Glomerular visceral epithelial cell (primary cell): ENCODE measurements at regions not wholly inside any gene's neighbourhood (a gene's known extent, or its start where the extent isn't known, plus 50 kb on each side); places are given as distances from the start of the nearest gene placed in this dataset.
"Not testable (repeated sequence)": the region's sequence is repeated elsewhere in the genome, so short reads cannot be mapped to it uniquely, and the experiment has no call there.

Source experiments
- DNase-seq: peaks from one replicate; pipeline ENCODE4 v3.0.0-alpha.2; 2016; ENCODE audit errors: extremely low spot score

DNA sequence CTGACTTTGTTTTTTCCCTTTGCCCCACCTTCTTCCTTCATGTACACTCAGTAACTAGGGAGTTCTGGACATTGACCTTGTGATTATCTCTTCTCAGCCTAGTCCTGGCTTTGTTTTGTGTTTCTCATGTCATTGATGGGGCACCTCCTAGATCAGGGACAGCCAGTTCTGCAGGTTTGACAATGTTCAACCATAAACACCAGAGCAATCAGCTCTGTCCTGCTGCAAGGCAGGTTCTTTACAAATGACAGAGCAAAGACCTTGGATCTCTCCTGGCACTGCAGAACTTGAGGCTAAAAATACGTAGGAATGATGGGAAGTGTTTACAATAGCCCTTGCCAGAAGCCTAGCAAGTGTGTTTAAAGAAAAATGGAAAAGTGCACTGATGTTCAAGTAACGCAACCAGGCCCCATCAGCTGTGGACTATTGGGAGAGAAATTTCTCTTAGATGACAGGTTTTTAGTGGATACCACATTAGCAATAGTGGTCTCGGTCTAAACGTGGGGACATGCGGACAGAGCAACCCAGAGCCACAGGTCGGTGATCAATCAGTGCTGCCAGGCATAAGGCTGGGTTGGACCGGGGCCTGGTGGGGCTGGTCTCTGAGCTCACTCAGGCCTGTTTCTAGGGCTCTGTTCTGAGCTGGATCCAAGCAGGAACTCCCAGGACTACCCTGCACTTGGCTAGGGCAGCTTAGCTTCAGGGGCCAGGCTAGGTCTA is 76.8 kb downstream of the SOWAHC start:
- DNase-seq, result no peak

GRCh38 chr2:109692013-109692743 is 78.0 kb downstream of the SOWAHC start:
- no peak for DNase-seq

DNA sequence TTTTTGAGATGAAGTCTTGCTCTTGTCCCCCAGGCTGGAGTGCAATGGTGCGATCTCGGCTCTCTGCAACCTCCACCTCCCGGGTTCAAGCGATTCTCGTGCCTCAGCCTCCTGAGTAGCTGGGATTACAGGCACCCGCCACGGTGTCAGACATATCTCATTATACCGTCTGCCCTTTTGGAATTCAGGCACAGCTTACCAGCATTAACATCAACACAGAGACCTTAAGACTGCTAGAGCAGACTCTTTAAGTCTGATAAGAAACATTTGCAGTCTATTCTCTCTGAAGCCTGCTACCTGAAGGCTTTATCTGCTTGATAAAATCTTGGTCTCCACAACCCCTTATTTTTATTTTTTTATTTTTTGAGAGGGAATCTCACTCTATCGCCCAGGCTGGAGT is 78.7 kb downstream of the SOWAHC start:
- not testable (repeated sequence) for DNase-seq

DNA sequence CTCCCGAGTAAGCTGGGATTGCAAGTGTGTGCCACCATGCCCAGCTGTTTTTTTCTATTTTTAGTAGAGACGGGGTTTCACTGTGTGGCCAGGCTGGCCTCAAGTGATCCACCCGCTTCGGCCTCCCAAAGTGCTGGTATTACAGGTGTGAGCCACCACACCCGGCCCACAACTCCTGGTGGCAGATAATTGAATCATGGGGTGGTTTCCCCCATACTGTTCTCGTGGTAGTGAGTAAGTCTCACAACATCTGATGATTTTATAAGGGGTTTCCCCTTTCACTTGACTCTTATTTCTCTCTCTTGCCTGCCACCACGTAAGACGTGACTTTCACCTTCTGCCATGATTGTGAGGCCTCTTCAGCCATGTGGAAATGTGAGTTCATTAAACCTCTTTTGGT is 79.1 kb downstream of the SOWAHC start:
- peak; percentile 11 for DNase-seq

GRCh38 chr2:109694190-109694589 is 80.0 kb downstream of the SOWAHC start:
- peak; percentile 34 for DNase-seq

GRCh38 chr2:109695290-109695689 is 81.1 kb downstream of the SOWAHC start:
- DNase-seq, result no peak

DNA sequence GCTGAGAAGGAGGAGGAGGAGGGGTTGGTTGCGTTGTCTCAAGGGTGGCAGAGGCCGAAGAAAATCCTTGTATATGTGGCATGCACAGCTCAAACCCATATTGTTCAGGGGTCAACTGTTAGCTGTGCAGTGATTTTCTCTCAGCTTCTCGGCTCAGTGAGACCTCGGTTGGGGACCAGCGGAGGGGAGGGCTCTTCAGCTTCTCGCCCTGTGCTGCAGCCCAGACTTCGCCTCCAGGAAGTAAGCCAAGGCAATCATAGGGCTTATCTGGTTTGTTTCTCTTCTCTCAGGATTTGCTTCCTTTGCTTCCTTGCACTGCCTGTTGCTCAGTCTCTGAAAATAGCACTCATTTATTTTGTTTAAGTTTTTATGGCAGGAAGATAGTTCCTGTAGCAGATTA is 85.5 kb downstream of the SOWAHC start:
- no peak for DNase-seq

DNA sequence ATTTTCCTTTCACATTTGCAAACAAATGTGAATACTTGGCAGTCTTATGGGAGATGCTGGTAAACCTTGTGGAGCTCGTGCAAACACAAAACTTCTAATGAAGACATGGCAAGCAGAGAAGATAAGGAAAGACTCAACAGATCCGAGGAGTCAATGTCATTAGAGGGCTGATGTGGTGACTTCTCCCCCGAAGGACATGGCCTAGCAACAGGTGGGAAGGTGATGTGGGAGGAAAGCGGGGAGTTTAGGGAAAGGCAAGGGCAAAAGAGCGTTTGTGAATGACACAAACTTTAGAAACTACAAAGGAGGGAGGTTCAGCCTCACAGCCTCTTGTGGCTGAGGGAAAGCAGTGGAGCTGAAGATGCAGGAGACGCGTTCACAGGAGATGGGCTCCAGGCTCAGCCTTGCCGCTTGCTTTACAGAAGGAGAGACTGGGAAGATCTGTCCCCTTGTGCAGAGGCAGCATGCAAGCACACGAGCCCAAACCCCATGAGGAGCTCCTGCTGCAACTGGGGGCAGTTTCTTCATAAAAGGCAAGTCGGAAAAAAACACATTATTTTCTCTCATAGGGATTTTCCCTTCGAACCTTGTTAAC is 86.6 kb downstream of the SOWAHC start:
- DNase-seq, result no peak

DNA sequence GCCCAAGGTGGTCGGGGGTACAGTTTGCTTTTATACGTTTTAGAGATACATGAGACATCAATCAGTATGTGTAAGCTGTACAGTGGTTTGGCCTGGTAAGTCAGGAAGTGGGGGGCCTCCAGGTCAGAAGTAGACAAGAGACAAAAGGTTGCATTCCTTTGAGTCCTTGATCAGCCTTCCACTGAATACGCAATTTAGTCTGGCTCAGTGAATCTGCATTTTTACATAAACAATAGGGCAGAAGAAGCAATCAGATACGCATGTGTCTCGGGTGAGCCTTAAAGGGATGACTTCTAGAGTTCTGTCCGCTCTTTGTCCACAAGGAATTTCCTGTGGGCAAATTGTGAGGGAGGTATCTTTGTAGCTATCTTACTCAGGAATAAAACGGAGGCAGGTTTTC is 87.2 kb downstream of the SOWAHC start:
- DNase-seq, result peak; percentile 27

DNA sequence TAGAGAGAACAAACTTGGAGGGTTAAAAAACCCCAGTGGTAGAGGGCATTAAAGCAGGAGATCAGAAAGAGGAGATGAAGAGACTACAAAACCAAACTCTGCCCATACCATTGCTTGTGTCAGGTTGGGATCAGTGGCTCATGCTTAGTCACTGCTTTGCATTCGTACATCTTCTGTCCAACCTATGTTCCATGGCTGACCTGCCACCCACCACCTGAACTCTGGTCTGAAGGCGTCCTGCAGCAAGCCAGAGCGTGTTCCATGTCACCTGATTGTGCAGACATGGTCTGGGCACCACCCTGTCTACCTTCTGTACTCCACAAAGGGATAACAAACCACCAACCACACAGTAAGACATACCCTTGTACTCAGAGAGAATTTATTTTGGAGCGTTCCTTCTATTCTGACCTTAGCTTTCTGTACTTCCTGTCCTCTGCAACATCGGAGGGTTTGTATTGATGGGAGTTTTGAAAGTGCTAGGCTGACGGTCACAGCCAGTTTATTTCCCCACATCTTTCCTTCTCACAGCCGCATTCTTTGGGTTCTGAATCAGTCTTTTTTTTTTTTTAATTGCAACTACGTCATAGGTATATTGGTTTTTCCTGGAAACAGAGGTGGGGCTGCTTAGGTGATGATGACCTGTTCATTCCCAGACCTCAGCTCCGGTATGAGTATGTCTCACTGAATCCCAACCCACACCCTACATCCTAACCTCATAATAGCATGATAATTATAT is 88.3 kb downstream of the SOWAHC start:
- DNase-seq, result peak; percentile 81

DNA sequence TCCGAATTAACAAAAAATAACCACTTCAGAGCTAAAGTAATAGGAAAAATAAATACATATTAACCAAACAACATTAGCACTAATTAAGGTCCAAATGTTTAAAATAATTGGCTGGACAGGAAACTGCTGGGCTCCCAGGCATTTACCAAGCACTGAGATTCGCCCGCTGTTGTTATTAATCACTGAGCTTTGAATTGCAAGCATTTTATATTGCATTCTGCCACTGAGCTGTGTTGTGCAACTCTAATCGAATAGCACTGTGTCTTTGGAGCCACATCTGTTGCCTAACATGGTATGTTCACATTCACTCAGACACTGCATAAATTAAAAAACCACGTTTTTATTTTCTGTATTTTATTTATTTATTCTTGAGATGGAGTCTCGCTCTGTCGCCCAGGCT is 88.9 kb downstream of the SOWAHC start:
- no peak for DNase-seq

DNA sequence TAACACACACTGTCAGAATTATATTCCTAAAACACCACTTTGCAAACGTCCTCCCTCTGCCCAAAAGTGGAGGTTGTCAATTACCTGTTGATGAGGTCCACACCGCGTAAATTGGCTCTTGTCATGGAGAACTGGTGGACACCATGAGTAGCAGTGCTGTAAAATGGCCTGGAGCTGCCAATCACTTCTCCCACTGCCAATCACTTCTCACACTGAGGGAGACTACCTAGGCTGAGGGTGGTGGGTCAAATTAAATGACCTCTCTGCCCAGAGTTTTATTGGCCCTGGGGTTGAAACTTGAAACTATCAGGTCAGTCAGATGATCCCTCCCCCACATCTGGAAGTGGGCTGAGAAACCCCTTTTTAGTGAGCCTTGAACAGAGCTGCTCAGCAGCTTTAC is 89.6 kb downstream of the SOWAHC start:
- DNase-seq, result no peak

DNA sequence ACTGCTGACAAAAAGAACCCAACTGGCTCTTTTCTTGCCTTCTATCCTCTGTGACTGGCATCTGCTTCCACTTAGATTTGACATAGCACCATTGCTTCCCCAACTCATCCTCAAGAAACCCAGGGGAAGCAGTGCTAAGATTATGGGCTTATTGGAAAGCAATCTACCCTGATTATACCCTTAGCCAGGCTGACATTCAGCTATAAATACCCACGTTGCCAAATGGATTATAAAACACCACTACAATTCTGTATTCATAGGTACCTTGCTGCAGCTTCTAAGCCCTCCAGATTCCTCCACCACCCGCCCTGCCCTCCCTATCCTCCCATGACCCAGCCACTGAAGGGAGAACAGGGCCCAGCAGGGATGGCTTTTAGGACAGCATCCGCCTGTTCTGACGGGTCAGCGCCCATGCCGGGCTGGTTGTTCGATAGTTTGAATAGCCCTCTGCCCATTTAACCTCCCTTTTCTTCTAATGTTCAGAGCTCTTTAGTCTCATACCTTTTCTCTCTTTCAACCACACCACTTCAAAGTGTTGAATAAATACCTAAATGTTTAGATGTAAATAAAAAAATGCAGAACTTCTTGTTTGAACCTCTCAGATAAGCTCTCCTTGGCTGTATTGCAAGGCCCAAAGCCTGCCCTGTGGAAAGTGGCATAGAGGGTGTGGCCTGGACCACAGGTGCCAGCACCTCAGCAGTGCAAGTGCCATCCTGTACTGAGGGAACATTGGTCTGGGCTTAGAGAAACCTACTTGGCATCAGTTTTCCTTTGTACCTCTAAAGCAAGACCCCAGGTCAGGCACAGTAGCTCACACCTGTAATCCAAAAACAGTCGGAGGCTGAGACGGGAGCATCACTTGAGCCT is 86.6 kb upstream of the RGPD5 start:
- DNase-seq, result no peak

- no peak for DNase-seq
Measured at GRCh38 chr2:109710505-109711229, 83.4 kb upstream of the RGPD5 start.

- DNase-seq, result no peak
Measured at GRCh38 chr2:109711230-109712122, 82.6 kb upstream of the RGPD5 start.

DNA sequence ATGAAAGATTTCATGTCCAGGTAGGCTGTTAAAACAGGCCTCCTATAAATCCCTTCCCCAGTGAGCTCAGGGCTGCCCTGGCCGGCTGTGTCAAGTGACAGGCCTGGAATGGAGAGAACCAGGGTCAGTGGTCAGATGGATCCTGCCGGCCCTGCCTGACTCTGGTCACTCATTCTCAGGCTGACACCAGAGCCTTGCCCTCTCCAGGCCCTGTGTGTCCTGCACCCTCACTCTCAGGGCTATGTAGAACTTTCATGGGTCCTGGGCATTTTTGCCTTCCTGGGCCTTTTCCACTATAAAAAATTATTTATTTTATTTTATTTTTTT is 82.0 kb upstream of the RGPD5 start:
- no peak for DNase-seq

GRCh38 chr2:109712746-109713145 is 81.4 kb upstream of the RGPD5 start:
- DNase-seq, result no peak

DNA sequence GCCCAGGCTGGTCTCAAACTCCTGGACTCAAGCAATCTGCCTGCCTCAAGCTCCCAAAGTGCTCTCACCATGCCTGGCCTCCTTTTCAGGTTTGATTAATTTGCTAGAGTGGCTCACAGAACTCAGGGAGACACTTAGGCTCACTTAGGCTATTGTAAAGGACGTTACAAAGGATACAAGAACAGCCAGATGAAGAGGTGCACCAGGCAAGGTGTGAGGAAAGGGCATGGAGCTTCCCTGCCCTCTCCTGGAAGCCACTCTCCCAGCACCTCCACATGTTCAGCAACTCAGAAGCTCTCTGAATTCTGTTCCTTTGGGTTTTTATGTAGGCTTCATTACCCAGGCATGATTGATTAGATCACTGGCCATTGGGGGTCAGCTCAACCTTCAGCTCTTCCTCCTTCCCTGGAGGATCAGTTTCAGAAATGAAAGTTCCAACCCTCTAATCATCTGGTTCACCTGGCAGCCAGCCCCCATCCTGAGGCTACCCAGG is 78.7 kb upstream of the RGPD5 start:
- peak; percentile 46 for DNase-seq

DNA sequence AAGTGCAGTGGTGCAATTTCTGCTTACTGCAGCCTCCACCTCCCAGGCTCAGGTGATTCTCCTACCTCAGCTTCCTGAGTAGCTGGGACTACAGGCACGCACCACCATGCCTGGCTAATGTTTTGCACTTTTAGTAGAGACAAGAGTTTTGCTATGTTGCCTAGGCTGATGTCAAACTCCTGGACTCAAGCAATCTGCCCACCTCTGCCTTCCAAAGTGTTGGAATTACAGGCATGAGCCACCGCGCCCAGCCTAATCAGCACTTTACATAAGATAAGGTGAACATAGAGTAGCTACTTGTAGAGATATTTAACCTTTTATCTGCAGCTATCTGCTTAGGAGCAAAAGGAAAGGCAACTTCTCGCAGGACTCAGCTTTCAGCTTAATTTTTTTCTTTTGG is 77.5 kb upstream of the RGPD5 start:
- not testable (repeated sequence) for DNase-seq

DNA sequence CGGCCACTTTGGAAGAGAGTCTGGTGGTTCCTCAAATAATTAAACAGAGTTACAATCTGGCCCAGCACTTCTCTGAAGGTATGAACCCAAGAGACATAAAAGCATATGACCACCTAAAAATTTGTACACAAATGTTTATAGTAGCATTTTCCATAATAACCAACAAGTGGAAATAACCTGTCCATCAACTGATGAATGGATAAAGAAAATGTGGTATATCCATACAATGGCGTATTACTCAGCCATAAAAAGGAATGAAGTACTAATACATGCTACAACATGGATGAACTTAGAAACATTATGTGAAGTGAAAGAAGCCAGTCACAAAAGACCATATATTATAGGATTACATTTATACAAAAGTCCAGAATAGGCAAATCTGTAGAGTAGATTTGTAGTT is 76.0 kb upstream of the RGPD5 start:
- DNase-seq, result no peak
